HT1080 (cell line): ENCODE measurements at regions not wholly inside any gene's neighbourhood (a gene's known extent, or its start where the extent isn't known, plus 50 kb on each side); places are given as distances from the start of the nearest gene placed in this dataset. TPM values are rescaled to one million over a fixed set of nuclear protein-coding genes. Genes with fewer than 3 reads are reported as not detected.

ENCODE experiments used
- DNase-seq: peaks from one replicate; pipeline ENCODE4 v3.0.0-alpha.2; 2015; ENCODE audit warnings: low read depth
- small RNA-seq: library from RNA; depleted of rRNA; stranded (forward); fragments of <200 nt; gene quantifications from one replicate; pipeline ENCODE3, GENCODE V24; 2014

DNA sequence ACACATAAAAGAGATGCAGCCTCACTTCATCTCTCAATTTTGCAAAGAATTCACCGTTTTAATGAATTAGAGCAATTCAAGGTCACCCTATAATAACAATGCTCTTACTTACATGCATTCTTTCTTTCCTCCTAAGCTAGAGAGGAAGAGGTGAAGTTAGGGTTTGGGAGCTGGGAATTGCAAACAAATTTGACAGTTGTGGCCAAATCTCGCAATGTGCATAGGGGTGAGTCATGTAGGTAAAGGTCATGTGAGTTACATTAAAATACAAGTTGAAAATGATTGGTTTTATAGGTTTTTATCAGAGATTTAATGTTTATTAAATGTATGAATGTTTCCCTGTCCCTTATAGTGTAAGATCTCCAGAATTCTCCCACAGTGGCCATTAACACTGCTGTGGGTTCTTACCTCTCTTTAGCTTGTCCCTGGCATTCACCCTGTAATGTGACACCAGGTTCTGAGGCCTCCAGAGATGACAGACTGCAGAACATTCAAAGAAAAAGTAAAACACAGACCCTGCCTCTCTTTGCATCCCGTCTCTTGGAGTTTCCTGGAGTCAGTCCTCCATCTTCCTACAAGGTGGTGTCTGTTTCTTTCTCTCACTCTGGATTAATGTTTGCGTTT lies 53.7 kb upstream of the LGALSL start:
- peak; percentile 39 for DNase-seq

- DNase-seq, result peak; percentile 28
Measured at GRCh38 chr2:64400733-64401528, 53.0 kb upstream of the LGALSL start.

DNA sequence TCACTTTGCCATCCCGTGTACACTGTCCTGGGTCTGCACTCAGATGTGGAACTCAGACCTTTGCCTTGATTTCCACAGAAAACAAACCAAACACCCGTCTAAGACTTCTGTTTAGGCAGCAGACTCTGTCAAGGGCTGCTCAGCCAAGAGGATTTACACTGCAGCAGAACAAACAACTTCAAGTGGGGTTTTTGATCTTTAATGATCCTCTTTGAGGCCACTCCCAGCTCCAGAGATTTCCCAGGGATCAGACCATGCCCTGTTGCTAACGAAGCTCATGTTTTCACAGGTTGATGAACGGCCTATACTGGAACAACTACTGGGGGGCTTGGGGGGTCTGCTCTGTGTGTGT lies 52.5 kb upstream of the LGALSL start:
- DNase-seq, result no peak

GRCh38 chr2:64402876-64403275 lies 51.1 kb upstream of the LGALSL start:
- DNase-seq, result peak; percentile 33

DNA sequence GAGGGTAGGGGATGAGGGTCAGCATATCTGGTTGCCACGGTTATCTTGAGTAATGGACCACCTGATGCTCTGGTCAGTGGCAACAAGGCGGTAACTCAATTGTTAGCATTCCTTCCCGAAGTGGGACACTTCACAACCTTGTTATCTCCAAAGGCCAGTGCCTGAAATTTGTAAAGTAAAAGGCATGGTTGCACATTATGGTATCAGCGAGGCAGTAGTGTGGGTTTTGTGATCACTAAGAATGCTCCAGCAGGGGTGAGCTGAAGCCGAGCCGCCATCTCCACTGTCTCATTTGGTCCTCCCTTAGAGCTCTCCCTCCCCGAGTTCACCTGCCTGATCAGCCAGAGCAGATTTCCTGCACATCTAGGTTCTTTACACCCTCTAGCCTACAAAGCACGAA lies 50.5 kb upstream of the LGALSL start:
- DNase-seq, result no peak

GRCh38 chr2:64404002-64404731 lies 49.8 kb upstream of the LGALSL start:
- peak; percentile 78 for DNase-seq

Small RNA genes in the stretch of these regions (small RNA-seq; reads per million reads assigned to genes)
- gene AC012368.3 (not detected), gene MIR4433B (not detected)
